GM19328 (cell line): ENCODE measurements at regions not wholly inside any gene's neighbourhood (a gene's known extent, or its start where the extent isn't known, plus 50 kb on each side); places are given as distances from the start of the nearest gene placed in this dataset.

Source experiments
- ATAC-seq: cut with Tn5 transposase; IDR thresholded peaks from one replicate; pipeline ENCODE4 v1.9.1; 2021; ENCODE audit warnings: mild to moderate bottlenecking, moderate library complexity; ENCODE audit not compliant: unreplicated experiment

- ATAC-seq = no peak
Measured at GRCh38 chr12:115657081-115658013, 620.1 kb downstream of the MED13L start.

GRCh38 chr12:115650026-115650425, 627.5 kb downstream of the MED13L start:
- no peak for ATAC-seq

- no peak for ATAC-seq
Measured at GRCh38 chr12:115648463-115648862, 629.0 kb downstream of the MED13L start.

DNA sequence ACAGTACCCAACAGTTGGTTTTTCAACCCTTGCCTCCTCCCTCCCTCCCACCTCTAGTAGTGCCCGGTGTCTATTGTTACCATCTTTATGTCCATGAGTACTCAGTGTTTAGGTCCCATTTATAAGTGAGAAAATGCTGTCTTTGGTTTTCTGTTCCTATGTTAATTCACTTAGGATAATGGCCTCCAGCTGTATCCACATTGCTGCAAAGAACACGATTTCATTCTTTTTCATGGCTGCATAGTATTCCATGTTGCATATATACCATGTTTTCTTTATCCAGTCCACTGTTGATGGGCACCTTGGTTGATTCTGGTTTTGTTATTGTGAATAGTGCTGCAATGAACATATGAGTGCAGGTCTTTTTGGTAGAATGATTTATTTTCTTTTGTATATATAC, 631.3 kb downstream of the MED13L start:
- no peak for ATAC-seq

GRCh38 chr12:115640929-115641328, 636.6 kb downstream of the MED13L start:
- ATAC-seq = no peak

- no peak for ATAC-seq
Measured at GRCh38 chr12:115639648-115640012, 637.9 kb downstream of the MED13L start.

GRCh38 chr12:115638733-115639647, 638.5 kb downstream of the MED13L start:
- ATAC-seq = no peak

- no peak for ATAC-seq
Measured at GRCh38 chr12:115636546-115636945, 640.9 kb downstream of the MED13L start.

DNA sequence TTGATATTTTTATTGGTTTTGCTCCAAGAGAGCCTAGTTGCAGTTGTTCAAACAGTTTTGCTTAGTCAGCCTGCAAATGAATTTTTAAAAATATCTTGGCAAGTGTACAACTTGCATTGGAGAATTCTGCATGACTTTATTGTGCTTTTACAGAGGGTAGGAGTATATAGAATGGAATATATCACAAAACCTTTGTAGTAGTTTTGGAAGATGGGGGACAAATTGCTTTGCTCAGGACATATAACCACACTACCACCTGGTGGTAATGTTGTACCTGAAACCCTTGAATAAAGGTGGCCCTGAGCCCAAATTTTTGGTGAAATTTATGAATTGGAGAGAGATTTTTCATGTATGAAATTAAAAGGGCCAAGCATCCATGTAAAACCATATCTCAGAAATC, 645.2 kb downstream of the MED13L start:
- no peak for ATAC-seq

GRCh38 chr12:115630136-115630535, 647.4 kb downstream of the MED13L start:
- ATAC-seq = no peak

DNA sequence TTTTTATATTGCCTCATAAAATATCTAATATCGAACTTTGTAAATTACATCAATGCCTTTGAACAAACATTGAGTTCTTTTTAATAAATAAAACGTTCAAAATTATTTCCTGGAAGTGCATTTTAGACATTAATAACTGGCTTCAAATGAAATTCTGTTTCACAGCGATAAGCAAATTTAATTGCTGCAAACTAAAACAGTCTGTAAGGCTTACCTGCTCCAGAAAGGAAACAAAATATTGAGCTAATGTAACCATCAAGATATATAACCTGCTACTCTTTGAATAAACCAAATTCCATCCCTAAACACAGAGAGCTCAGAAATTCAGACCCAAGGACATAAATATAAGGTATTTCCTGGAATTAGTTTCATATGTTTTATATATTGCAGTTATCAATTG, 651.3 kb downstream of the MED13L start:
- ATAC-seq = no peak

- no peak for ATAC-seq
Measured at GRCh38 chr12:115623764-115624334, 653.6 kb downstream of the MED13L start.

GRCh38 chr12:115623275-115623674, 654.2 kb downstream of the MED13L start:
- no peak for ATAC-seq

- ATAC-seq = no peak
Measured at GRCh38 chr12:115620816-115621215, 656.7 kb downstream of the MED13L start.

DNA sequence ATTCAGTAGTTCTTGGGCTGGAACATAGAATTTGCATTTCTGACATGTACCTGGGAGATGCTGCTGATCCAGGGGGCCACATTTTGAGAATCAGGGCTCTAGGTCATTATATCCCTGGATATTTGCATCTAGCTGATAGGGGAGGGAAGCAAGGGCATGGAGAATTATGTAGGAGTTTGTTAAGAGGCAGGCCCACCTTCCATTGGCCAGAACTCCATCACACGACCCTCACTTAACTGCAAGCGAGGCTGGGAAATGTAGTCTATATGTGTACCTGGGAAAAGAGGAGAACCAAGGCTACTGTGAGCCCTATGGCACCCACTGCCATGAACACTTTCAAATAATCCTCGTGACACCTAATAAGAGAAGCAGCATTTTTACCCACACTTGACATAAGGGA, 657.6 kb downstream of the MED13L start:
- ATAC-seq = no peak

- no peak for ATAC-seq
Measured at GRCh38 chr12:115619061-115619460, 658.4 kb downstream of the MED13L start.

DNA sequence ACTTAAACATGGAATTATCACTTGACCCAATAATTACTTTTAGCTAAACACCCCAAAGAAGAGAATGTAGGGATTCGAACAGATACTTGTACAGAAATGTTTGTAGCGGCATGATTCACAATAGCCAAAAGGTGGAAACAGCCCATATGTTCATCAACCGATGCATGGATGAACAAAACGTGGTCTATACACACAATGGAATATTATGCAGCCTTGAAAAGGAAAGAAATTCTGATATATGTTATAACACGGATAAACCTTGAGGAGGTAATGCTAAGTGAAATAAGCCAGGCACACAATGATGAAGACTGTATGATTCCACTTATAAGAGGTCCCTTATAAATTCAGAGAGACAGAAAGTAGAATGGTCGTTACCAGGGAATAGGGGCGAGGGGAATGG, 659.4 kb downstream of the MED13L start:
- ATAC-seq = no peak

DNA sequence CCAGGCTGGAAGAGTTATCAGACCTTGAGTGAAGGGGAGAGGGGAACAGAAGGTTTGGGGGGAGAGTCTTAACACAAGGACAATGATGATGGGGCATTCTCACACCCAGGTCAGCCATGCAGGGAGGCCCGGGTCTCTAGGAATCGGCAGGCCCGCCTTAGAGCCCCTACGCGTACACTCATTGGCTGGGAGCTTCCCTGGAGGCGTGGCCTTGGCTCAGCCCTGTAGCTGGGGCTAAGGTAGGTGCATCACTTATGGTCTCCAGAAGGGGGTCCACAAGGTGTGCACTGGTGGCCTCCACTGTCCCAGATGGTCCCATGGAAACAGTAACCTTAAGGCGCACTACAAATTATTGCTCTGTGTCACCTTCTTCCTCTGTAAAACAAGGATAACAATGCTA, 660.1 kb downstream of the MED13L start:
- ATAC-seq = no peak

- ATAC-seq = no peak
Measured at GRCh38 chr12:115611477-115611876, 666.0 kb downstream of the MED13L start.

- no peak for ATAC-seq
Measured at GRCh38 chr12:115609347-115609746, 668.1 kb downstream of the MED13L start.

DNA sequence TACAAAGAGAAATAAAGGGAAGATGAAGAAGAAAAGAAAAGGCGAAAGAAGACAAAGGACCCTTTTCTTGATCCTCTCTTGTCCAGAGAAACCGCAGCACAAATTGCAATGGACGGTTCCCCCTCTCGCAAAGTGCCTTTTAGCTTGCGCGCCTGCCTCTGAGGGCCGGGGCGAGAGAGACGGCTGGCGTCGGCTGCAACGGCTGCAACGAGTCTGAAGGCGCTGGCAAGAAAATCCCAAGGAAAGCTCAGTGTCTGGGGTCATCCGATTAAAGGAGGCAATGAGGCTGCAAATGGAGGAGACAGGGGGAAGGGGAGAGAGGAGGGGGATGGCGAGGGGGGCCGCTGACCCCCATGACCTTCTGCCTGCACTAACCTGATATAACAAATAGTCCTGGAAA, 671.5 kb downstream of the MED13L start:
- no peak for ATAC-seq
